ENCODE measurements at regions not wholly inside any gene's neighbourhood (a gene's known extent, or its start where the extent isn't known, plus 50 kb on each side); places are given as distances from the start of the nearest gene placed in this dataset.

DNA sequence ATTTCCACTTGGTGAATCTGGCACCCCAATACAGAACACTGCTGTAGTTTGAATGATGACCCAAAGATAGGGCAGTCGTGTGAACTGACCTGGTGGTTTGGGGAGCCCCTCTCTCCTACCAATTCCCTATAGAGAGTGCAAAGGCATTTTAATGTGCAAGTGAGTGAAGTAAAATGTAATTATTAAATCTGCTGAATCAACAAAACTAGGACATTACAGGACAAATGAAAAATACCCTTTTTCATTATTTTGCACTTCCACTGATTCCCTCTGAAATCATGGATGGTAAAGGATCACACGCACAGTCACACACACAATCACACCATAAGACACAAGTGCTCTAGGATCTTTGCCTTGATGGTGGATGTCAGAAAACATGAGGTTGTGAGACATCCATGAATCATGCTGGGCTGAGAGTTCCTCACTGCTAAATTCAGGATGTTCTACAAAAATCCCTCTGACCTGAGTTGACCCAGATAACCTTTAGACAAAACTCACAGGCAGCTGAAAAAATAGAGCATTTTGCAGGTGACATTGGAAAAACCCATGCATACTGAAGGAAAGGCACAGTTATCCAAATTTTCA, 197.4 kb downstream of the FBXO15 start:
- 92% methylated on average over 2 of the region's 2 CpGs for WGBS (ENCODE audit: low lambda C conversion rate, missing lambda C conversion rate)
- Histone ChIP-seq H3K9me3 (ENCODE audit: low read depth) (no peaks in the 10 kb centered on the region), H3K4me3 (no peak overlapping the region), H3K79me2 (no peaks in the 10 kb centered on the region), H3K27me3 (no peaks in the 10 kb centered on the region), H3K36me3 (replicated peaks; ENCODE audit: insufficient read depth, low read depth) (no peaks in the 10 kb centered on the region), H4K20me1 (ENCODE audit: insufficient read depth, poor library complexity, severe bottlenecking) (no peaks in the 10 kb centered on the region), H3K4me2 (no peak overlapping the region), H3K4me1 (ENCODE audit: insufficient read depth) (no peaks in the 10 kb centered on the region), H2AFZ (no peak overlapping the region), H3K9me2 (replicated peaks; ENCODE audit: insufficient read depth) (no peaks in the 10 kb centered on the region), H3K27ac (no peak overlapping the region)
- no peak for DNase-seq (ENCODE audit: low spot score)
- no peak for TF ChIP-seq EZH2 (IDR thresholded peaks at IDR 0.05; ENCODE audit: borderline replicate concordance)
- TF ChIP-seq EZH2phosphoT487 (IDR thresholded peaks at IDR 0.05; ENCODE audit: low read depth, severe bottlenecking, unreplicated experiment): no peak
- TF ChIP-seq, protein P1, sequence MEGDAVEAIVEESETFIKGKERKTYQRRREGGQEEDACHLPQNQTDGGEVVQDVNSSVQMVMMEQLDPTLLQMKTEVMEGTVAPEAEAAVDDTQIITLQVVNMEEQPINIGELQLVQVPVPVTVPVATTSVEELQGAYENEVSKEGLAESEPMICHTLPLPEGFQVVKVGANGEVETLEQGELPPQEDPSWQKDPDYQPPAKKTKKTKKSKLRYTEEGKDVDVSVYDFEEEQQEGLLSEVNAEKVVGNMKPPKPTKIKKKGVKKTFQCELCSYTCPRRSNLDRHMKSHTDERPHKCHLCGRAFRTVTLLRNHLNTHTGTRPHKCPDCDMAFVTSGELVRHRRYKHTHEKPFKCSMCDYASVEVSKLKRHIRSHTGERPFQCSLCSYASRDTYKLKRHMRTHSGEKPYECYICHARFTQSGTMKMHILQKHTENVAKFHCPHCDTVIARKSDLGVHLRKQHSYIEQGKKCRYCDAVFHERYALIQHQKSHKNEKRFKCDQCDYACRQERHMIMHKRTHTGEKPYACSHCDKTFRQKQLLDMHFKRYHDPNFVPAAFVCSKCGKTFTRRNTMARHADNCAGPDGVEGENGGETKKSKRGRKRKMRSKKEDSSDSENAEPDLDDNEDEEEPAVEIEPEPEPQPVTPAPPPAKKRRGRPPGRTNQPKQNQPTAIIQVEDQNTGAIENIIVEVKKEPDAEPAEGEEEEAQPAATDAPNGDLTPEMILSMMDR (IDR thresholded peaks at IDR 0.05; ENCODE audit: poor library complexity): no peak

GRCh38 chr18:73948497-73948896, 199.1 kb downstream of the FBXO15 start:
- H3K9me2 ChIP-seq (replicated peaks; ENCODE audit: insufficient read depth): no peaks in the 10 kb centered on the region
- H2AFZ ChIP-seq: peak overlapping the region; percentile 10
- H3K27me3 ChIP-seq: no peaks in the 10 kb centered on the region
- H4K20me1 ChIP-seq (ENCODE audit: insufficient read depth, poor library complexity, severe bottlenecking): no peaks in the 10 kb centered on the region
- H3K27ac ChIP-seq: no peak overlapping the region
- no peak overlapping the region for H3K4me3 ChIP-seq
- no peak for DNase-seq (ENCODE audit: low spot score)
- H3K79me2 ChIP-seq: no peaks in the 10 kb centered on the region
- no peaks in the 10 kb centered on the region for H3K4me1 ChIP-seq (ENCODE audit: insufficient read depth)
- no peaks in the 10 kb centered on the region for H3K9me3 ChIP-seq (ENCODE audit: low read depth)
- no peaks in the 10 kb centered on the region for H3K36me3 ChIP-seq (replicated peaks; ENCODE audit: insufficient read depth, low read depth)
- no peak for TF ChIP-seq EZH2 (IDR thresholded peaks at IDR 0.05; ENCODE audit: borderline replicate concordance)
- TF ChIP-seq, protein P1 (IDR thresholded peaks at IDR 0.05; ENCODE audit: poor library complexity): no peak
- WGBS (ENCODE audit: low lambda C conversion rate, missing lambda C conversion rate): 73% methylated on average over 3 of the region's 3 CpGs
- no peak overlapping the region for H3K4me2 ChIP-seq

GRCh38 chr18:73948084-73948483, 199.6 kb downstream of the FBXO15 start:
- Histone ChIP-seq H2AFZ (peak overlapping the region; percentile 10), H3K9me2 (replicated peaks; ENCODE audit: insufficient read depth) (no peaks in the 10 kb centered on the region), H3K79me2 (no peaks in the 10 kb centered on the region), H4K20me1 (ENCODE audit: insufficient read depth, poor library complexity, severe bottlenecking) (no peaks in the 10 kb centered on the region), H3K4me1 (ENCODE audit: insufficient read depth) (no peaks in the 10 kb centered on the region), H3K36me3 (replicated peaks; ENCODE audit: insufficient read depth, low read depth) (no peaks in the 10 kb centered on the region), H3K27me3 (no peaks in the 10 kb centered on the region), H3K4me2 (no peak overlapping the region), H3K9me3 (ENCODE audit: low read depth) (no peaks in the 10 kb centered on the region), H3K27ac (no peak overlapping the region), H3K4me3 (no peak overlapping the region)
- WGBS (ENCODE audit: low lambda C conversion rate, missing lambda C conversion rate): 44% methylated on average over 4 of the region's 4 CpGs
- TF ChIP-seq, protein P1 (IDR thresholded peaks at IDR 0.05; ENCODE audit: poor library complexity): no peak
- no peak for TF ChIP-seq EZH2phosphoT487 (IDR thresholded peaks at IDR 0.05; ENCODE audit: low read depth, severe bottlenecking, unreplicated experiment)
- no peak for TF ChIP-seq EZH2 (IDR thresholded peaks at IDR 0.05; ENCODE audit: borderline replicate concordance)
- DNase-seq (ENCODE audit: low spot score): no peak

Measured in hepatocyte (in vitro differentiated cells).